Activated naive CD8-positive, alpha-beta T cell treated with anti-CD3 and anti-CD28 coated beads, Interleukin-2, amount 50 U/mL, for 16 hours (primary cell): ENCODE measurements at regions not wholly inside any gene's neighbourhood (a gene's known extent, or its start where the extent isn't known, plus 50 kb on each side); places are given as distances from the start of the nearest gene placed in this dataset.

Experiments
- DNase-seq: peaks from one replicate; pipeline ENCODE4 v3.0.0-alpha.2; 2020; ENCODE audit warnings: low read depth, low spot score

- no peak for DNase-seq
Observed at GRCh38 chr4:182056866-182057265, 186.3 kb upstream of the TENM3 start.

- DNase-seq: no peak
Observed at GRCh38 chr4:182062458-182062857, 180.7 kb upstream of the TENM3 start.

GRCh38 chr4:182062936-182063335 lies 180.3 kb upstream of the TENM3 start:
- no peak for DNase-seq

- DNase-seq: no peak
Observed at GRCh38 chr4:182063651-182064050, 179.6 kb upstream of the TENM3 start.

- no peak for DNase-seq
Observed at GRCh38 chr4:182065255-182065654, 177.9 kb upstream of the TENM3 start.

GRCh38 chr4:182066037-182066436 lies 177.2 kb upstream of the TENM3 start:
- no peak for DNase-seq

GRCh38 chr4:182067828-182068227 lies 175.4 kb upstream of the TENM3 start:
- no peak for DNase-seq

- DNase-seq: no peak
Observed at GRCh38 chr4:182068920-182069319, 174.3 kb upstream of the TENM3 start.

- DNase-seq: no peak
Observed at GRCh38 chr4:182073278-182073677, 169.9 kb upstream of the TENM3 start.

GRCh38 chr4:182074139-182074538 lies 169.1 kb upstream of the TENM3 start:
- DNase-seq: no peak

GRCh38 chr4:182074810-182075209 lies 168.4 kb upstream of the TENM3 start:
- no peak for DNase-seq

GRCh38 chr4:182082910-182083309 lies 160.3 kb upstream of the TENM3 start:
- DNase-seq: no peak

- no peak for DNase-seq
Observed at GRCh38 chr4:182083671-182084410, 159.4 kb upstream of the TENM3 start.

GRCh38 chr4:182085051-182085480 lies 158.1 kb upstream of the TENM3 start:
- no peak for DNase-seq

- DNase-seq: no peak
Observed at GRCh38 chr4:182089326-182089725, 153.9 kb upstream of the TENM3 start.

GRCh38 chr4:182090186-182090585 lies 153.0 kb upstream of the TENM3 start:
- DNase-seq: no peak

- DNase-seq: no peak
Observed at GRCh38 chr4:182091128-182091527, 152.1 kb upstream of the TENM3 start.

- no peak for DNase-seq
Observed at GRCh38 chr4:182093431-182093831, 149.8 kb upstream of the TENM3 start.

- DNase-seq: no peak
Observed at GRCh38 chr4:182093935-182094334, 149.3 kb upstream of the TENM3 start.

GRCh38 chr4:182101618-182102017 lies 141.6 kb upstream of the TENM3 start:
- DNase-seq: no peak

- no peak for DNase-seq
Observed at GRCh38 chr4:182102576-182102975, 140.6 kb upstream of the TENM3 start.

- no peak for DNase-seq
Observed at GRCh38 chr4:182103614-182104319, 139.4 kb upstream of the TENM3 start.

- no peak for DNase-seq
Observed at GRCh38 chr4:182105416-182105815, 137.8 kb upstream of the TENM3 start.
